ENCODE measurements at regions not wholly inside any gene's neighbourhood (a gene's known extent, or its start where the extent isn't known, plus 50 kb on each side); places are given as distances from the start of the nearest gene placed in this dataset.

DNA sequence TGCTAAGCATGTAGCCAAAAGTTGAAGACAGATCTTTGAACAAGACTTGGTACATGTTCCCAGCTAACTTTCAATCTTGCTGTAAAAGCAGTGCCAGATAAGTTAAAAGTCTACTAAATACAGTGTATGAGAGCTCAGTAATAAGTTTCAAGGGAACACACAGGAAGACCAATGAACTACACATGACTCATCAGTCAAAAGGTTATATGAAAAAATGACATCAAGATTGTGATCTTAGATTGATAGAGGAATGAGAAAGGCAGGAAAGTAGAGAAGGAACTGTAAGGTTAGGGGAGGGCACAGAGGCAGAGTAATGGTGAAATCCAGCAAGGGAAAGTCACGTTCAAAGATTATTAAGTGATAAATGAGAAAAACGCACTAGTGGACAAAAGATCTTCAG lies 249.9 kb upstream of the FLRT2 start:
- Histone ChIP-seq H3K27me3 (no peaks in the 10 kb centered on the region), H3K27ac (no peak overlapping the region), H3K9me3 (ENCODE audit: low read depth) (no peaks in the 10 kb centered on the region), H3K4me1 (ENCODE audit: insufficient read depth) (no peaks in the 10 kb centered on the region), H3K4me3 (no peak overlapping the region), H4K20me1 (ENCODE audit: insufficient read depth, poor library complexity, severe bottlenecking) (no peaks in the 10 kb centered on the region), H3K79me2 (no peaks in the 10 kb centered on the region), H3K4me2 (no peak overlapping the region), H3K36me3 (replicated peaks; ENCODE audit: insufficient read depth, low read depth) (no peaks in the 10 kb centered on the region), H3K9me2 (replicated peaks; ENCODE audit: insufficient read depth) (no peaks in the 10 kb centered on the region), H2AFZ (no peak overlapping the region)
- WGBS (ENCODE audit: low lambda C conversion rate, missing lambda C conversion rate) = 84% methylated on average over 2 of the region's 2 CpGs
- TF ChIP-seq, protein P1, sequence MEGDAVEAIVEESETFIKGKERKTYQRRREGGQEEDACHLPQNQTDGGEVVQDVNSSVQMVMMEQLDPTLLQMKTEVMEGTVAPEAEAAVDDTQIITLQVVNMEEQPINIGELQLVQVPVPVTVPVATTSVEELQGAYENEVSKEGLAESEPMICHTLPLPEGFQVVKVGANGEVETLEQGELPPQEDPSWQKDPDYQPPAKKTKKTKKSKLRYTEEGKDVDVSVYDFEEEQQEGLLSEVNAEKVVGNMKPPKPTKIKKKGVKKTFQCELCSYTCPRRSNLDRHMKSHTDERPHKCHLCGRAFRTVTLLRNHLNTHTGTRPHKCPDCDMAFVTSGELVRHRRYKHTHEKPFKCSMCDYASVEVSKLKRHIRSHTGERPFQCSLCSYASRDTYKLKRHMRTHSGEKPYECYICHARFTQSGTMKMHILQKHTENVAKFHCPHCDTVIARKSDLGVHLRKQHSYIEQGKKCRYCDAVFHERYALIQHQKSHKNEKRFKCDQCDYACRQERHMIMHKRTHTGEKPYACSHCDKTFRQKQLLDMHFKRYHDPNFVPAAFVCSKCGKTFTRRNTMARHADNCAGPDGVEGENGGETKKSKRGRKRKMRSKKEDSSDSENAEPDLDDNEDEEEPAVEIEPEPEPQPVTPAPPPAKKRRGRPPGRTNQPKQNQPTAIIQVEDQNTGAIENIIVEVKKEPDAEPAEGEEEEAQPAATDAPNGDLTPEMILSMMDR (IDR thresholded peaks at IDR 0.05; ENCODE audit: poor library complexity) = no peak
- TF ChIP-seq EZH2 (IDR thresholded peaks at IDR 0.05; ENCODE audit: borderline replicate concordance) (no peak), EZH2phosphoT487 (IDR thresholded peaks at IDR 0.05; ENCODE audit: low read depth, severe bottlenecking, unreplicated experiment) (no peak)
- DNase-seq (ENCODE audit: low spot score) = no peak

DNA sequence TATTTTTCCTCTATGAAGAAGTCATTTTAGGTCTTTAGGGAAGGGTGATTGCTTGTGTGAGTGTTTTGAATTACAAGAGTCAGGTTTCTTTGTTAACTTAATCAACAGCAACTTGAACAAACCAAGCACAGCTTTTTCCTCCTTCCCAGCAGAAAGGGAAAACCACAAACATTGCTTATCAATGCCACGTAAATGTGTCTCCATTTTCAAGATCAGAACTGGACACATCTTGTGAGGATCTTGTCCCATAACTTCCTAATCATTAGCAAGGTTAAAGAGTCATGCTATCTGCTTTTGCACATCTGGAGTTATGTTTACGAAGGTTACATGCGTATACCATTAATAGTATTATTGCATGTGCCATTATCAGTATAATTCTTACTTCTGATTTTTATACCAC lies 248.0 kb upstream of the FLRT2 start:
- no peaks in the 10 kb centered on the region for H3K79me2 ChIP-seq
- H3K4me2 ChIP-seq = no peak overlapping the region
- H4K20me1 ChIP-seq (ENCODE audit: insufficient read depth, poor library complexity, severe bottlenecking) = no peaks in the 10 kb centered on the region
- no peak overlapping the region for H3K4me3 ChIP-seq
- H2AFZ ChIP-seq = no peak overlapping the region
- TF ChIP-seq EZH2 (IDR thresholded peaks at IDR 0.05; ENCODE audit: borderline replicate concordance) (no peak), EZH2phosphoT487 (IDR thresholded peaks at IDR 0.05; ENCODE audit: low read depth, severe bottlenecking, unreplicated experiment) (no peak)
- TF ChIP-seq, protein P1 (IDR thresholded peaks at IDR 0.05; ENCODE audit: poor library complexity) = no peak
- no peak overlapping the region for H3K27ac ChIP-seq
- H3K4me1 ChIP-seq (ENCODE audit: insufficient read depth) = no peaks in the 10 kb centered on the region
- H3K9me3 ChIP-seq (ENCODE audit: low read depth) = no peaks in the 10 kb centered on the region
- WGBS (ENCODE audit: low lambda C conversion rate, missing lambda C conversion rate) = 76% methylated on average over 3 of the region's 3 CpGs
- H3K9me2 ChIP-seq (replicated peaks; ENCODE audit: insufficient read depth) = no peaks in the 10 kb centered on the region
- no peaks in the 10 kb centered on the region for H3K36me3 ChIP-seq (replicated peaks; ENCODE audit: insufficient read depth, low read depth)
- DNase-seq (ENCODE audit: low spot score) = no peak
- no peaks in the 10 kb centered on the region for H3K27me3 ChIP-seq

DNA sequence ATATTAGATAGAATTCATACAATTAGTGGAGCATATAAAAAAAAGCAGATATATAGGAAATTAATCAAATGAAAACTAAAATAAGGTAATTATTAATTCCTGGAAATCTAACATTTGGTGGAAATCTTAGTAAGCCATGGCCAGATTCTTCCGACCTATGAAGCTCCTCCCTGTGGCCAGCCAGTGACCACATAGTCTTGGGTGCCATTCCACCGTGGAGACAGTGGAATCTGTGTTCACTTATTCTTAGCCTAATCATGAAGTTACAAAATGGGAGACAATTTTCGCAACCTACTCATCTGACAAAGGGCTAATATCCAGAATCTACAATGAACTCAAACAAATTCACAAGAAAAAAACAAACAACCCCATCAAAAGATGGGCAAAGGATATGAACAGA lies 241.9 kb upstream of the FLRT2 start:
- Histone ChIP-seq H3K4me3 (no peak overlapping the region), H3K79me2 (no peaks in the 10 kb centered on the region), H3K27ac (no peak overlapping the region), H3K36me3 (replicated peaks; ENCODE audit: insufficient read depth, low read depth) (no peaks in the 10 kb centered on the region), H3K9me3 (ENCODE audit: low read depth) (no peaks in the 10 kb centered on the region), H3K4me2 (no peak overlapping the region), H3K4me1 (ENCODE audit: insufficient read depth) (no peaks in the 10 kb centered on the region), H3K27me3 (no peaks in the 10 kb centered on the region), H3K9me2 (replicated peaks; ENCODE audit: insufficient read depth) (no peaks in the 10 kb centered on the region), H2AFZ (no peak overlapping the region), H4K20me1 (ENCODE audit: insufficient read depth, poor library complexity, severe bottlenecking) (no peaks in the 10 kb centered on the region)
- no peak for DNase-seq (ENCODE audit: low spot score)
- TF ChIP-seq EZH2phosphoT487 (IDR thresholded peaks at IDR 0.05; ENCODE audit: low read depth, severe bottlenecking, unreplicated experiment) (no peak), EZH2 (IDR thresholded peaks at IDR 0.05; ENCODE audit: borderline replicate concordance) (no peak)
- TF ChIP-seq, protein P1 (IDR thresholded peaks at IDR 0.05; ENCODE audit: poor library complexity) = no peak
- 98% methylated on average over 3 of the region's 3 CpGs for WGBS (ENCODE audit: low lambda C conversion rate, missing lambda C conversion rate)

DNA sequence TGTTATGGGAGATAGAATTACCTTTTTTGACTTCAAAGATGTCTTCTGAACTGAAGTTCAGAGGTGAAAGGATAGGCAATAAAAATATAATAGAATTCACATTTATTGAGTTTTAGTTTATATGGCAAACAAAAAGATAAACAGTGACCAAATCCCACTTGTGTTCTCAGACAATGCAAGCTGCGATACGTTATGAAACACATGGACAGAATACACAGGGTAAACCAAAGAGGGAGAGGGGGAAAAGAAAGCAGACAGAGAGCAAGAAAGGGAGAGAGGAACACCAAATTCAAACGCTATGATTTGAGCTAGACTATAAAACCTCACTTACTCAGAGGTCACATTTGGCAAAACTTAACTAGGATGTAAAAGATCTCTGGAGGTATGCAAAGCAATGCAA lies 238.2 kb upstream of the FLRT2 start:
- Histone ChIP-seq H3K79me2 (no peaks in the 10 kb centered on the region), H2AFZ (no peak overlapping the region), H3K9me2 (replicated peaks; ENCODE audit: insufficient read depth) (no peaks in the 10 kb centered on the region), H4K20me1 (ENCODE audit: insufficient read depth, poor library complexity, severe bottlenecking) (no peaks in the 10 kb centered on the region), H3K9me3 (ENCODE audit: low read depth) (no peaks in the 10 kb centered on the region), H3K4me1 (ENCODE audit: insufficient read depth) (no peaks in the 10 kb centered on the region), H3K27me3 (no peaks in the 10 kb centered on the region), H3K4me2 (no peak overlapping the region), H3K36me3 (replicated peaks; ENCODE audit: insufficient read depth, low read depth) (no peaks in the 10 kb centered on the region), H3K27ac (no peak overlapping the region), H3K4me3 (no peak overlapping the region)
- no peak for TF ChIP-seq EZH2 (IDR thresholded peaks at IDR 0.05; ENCODE audit: borderline replicate concordance)
- no peak for TF ChIP-seq EZH2phosphoT487 (IDR thresholded peaks at IDR 0.05; ENCODE audit: low read depth, severe bottlenecking, unreplicated experiment)
- TF ChIP-seq, protein P1 (IDR thresholded peaks at IDR 0.05; ENCODE audit: poor library complexity) = no peak
- WGBS (ENCODE audit: low lambda C conversion rate, missing lambda C conversion rate) = 58% methylated on average over 3 of the region's 3 CpGs
- no peak for DNase-seq (ENCODE audit: low spot score)
